ENCODE measurements at regions not wholly inside any gene's neighbourhood (a gene's known extent, or its start where the extent isn't known, plus 50 kb on each side); places are given as distances from the start of the nearest gene placed in this dataset.
"Not testable (repeated sequence)": the region's sequence is repeated elsewhere in the genome, so short reads cannot be mapped to it uniquely, and the experiment has no call there.

DNA sequence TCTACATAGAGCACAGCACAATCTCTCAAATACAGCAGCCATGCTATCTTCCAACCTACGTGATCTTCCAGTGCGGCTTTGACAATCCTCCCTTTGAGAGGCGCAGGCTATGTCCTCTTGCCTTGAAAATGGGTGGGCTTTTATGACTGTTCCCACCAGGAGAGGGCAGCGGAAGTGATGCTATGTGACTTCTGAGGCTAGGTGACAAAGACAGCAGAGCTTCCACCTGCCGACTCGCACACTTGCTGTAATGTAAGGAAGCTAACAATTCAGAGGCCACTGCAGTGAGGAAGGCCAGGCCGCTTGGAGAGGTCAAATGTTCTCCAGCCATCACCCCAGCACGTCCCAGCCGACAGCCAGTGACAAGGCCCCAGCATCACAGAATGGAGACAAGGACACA, 65.8 kb downstream of the MRPL57 start:
- no peaks in the 10 kb centered on the region for H3K27me3 ChIP-seq (ENCODE audit: low read length)
- H3K79me2 ChIP-seq (ENCODE audit: low read length), result no peaks in the 10 kb centered on the region
- DNase-seq (no peak), ATAC-seq (no peak)
- no peak overlapping the region for H3K4me3 ChIP-seq (ENCODE audit: low read length)
- no peaks in the 10 kb centered on the region for H3K36me3 ChIP-seq (ENCODE audit: low read depth, low read length)
- TF ChIP-seq EZH2 (IDR thresholded peaks at IDR 0.05; ENCODE audit: low read length, unreplicated experiment), result no peak
- no peak for TF ChIP-seq EZH2phosphoT487 (IDR thresholded peaks at IDR 0.05; ENCODE audit: borderline replicate concordance, low read length)
- TF ChIP-seq, protein P1, sequence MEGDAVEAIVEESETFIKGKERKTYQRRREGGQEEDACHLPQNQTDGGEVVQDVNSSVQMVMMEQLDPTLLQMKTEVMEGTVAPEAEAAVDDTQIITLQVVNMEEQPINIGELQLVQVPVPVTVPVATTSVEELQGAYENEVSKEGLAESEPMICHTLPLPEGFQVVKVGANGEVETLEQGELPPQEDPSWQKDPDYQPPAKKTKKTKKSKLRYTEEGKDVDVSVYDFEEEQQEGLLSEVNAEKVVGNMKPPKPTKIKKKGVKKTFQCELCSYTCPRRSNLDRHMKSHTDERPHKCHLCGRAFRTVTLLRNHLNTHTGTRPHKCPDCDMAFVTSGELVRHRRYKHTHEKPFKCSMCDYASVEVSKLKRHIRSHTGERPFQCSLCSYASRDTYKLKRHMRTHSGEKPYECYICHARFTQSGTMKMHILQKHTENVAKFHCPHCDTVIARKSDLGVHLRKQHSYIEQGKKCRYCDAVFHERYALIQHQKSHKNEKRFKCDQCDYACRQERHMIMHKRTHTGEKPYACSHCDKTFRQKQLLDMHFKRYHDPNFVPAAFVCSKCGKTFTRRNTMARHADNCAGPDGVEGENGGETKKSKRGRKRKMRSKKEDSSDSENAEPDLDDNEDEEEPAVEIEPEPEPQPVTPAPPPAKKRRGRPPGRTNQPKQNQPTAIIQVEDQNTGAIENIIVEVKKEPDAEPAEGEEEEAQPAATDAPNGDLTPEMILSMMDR (conservative IDR thresholded peaks at IDR 0.05; ENCODE audit: low read depth, low read length), result no peak
- no peaks in the 10 kb centered on the region for H3K9me2 ChIP-seq (replicated peaks; ENCODE audit: low read length)
- H2AFZ ChIP-seq (ENCODE audit: low read length), result no peak overlapping the region
- BruUV-seq (replicated peaks), result no TSS peak
- H3K4me1 ChIP-seq (ENCODE audit: insufficient read depth, low read length), result no peaks in the 10 kb centered on the region
- H3K27ac ChIP-seq (ENCODE audit: low read length), result no peak overlapping the region
- CTCF ChIA-PET, result no interaction called here
- intact Hi-C loops (cut with micrococcal nuclease), result no loop called here
- H3K4me2 ChIP-seq (ENCODE audit: low read length), result no peak overlapping the region
- POLR2A ChIA-PET (ENCODE audit: unreplicated experiment), result no interaction called here
- H4K20me1 ChIP-seq (ENCODE audit: low read length), result no peaks in the 10 kb centered on the region
- H3K9ac ChIP-seq (ENCODE audit: low read length), result no peak overlapping the region
- H3F3A ChIP-seq (ENCODE audit: low read length, unreplicated experiment), result no peaks in the 10 kb centered on the region
- H3K9me3 ChIP-seq (ENCODE audit: low read length), result no peaks in the 10 kb centered on the region

DNA sequence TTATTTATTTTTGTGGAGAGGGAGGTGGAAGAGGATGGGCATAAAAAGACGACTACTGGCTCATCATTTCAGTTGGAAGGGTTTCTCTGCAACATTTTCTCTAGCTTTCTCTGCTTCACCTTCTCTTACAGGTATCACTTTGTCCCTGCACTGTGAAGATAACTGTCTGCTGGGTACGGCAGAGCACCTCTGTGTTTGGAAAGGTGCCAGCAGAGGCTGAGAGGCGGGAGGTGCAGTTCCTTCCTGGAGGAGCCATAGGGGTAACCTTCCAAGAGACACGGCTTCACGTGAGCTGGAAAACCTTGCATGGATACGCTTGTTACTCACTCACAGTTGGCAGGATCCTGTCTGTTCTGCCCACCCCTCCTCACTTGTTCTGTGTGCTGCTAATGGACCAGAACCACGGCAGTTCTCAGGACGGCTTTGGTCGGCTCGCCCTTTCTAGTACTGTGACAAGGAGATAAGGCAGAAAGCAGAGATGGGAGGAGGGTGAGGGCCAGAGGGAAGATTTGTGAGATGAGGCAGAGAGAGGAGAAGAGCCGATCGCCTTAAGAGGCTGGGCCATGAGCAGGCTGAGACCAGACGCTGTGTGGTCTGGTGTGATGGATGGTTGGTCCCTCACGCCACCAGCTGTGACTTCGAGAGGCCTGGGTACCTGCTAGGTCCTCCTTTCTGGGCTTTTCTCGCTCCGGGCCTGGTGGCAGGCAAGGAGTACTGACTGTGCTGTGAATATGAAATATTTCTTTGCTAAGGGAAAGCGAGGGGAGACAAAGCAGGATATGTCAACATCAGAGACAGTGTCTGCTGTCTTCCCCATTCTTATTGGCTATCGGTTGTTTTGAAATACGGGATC, 66.8 kb downstream of the MRPL57 start:
- Histone ChIP-seq H3K4me3 (ENCODE audit: low read length) (no peak overlapping the region), H3K9me3 (ENCODE audit: low read length) (no peaks in the 10 kb centered on the region), H3K4me1 (ENCODE audit: insufficient read depth, low read length) (no peaks in the 10 kb centered on the region), H2AFZ (ENCODE audit: low read length) (no peak overlapping the region), H3K27me3 (ENCODE audit: low read length) (no peaks in the 10 kb centered on the region), H3K36me3 (ENCODE audit: low read depth, low read length) (no peaks in the 10 kb centered on the region), H4K20me1 (ENCODE audit: low read length) (no peaks in the 10 kb centered on the region), H3K9ac (ENCODE audit: low read length) (no peak overlapping the region), H3K4me2 (ENCODE audit: low read length) (no peak overlapping the region), H3K79me2 (ENCODE audit: low read length) (no peaks in the 10 kb centered on the region), H3F3A (ENCODE audit: low read length, unreplicated experiment) (no peaks in the 10 kb centered on the region), H3K27ac (ENCODE audit: low read length) (no peak overlapping the region), H3K9me2 (replicated peaks; ENCODE audit: low read length) (no peaks in the 10 kb centered on the region)
- DNase-seq (no peak), ATAC-seq (no peak)
- BruUV-seq (replicated peaks), result no TSS peak
- TF ChIP-seq EZH2 (IDR thresholded peaks at IDR 0.05; ENCODE audit: low read length, unreplicated experiment) (no peak), EZH2phosphoT487 (IDR thresholded peaks at IDR 0.05; ENCODE audit: borderline replicate concordance, low read length) (no peak)
- TF ChIP-seq, protein P1 (conservative IDR thresholded peaks at IDR 0.05; ENCODE audit: low read depth, low read length), result no peak
- CTCF ChIA-PET, result no interaction called here
- POLR2A ChIA-PET (ENCODE audit: unreplicated experiment), result no interaction called here
- intact Hi-C loops (cut with micrococcal nuclease), result no loop called here

DNA sequence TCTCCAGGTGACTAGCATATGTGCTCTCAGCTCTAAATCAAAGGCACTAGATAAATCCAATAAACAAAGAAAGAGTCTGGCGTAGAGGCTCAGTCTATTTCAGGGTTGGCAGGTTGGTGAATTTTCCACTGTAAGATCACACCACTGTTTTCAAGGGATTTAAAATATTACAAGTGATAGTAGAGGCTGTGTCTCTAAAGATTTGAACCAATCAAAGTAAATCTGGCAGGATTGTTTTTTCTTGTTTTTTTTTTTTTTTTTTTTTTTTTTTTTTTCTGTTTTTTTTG, 67.4 kb downstream of the MRPL57 start:
- H3K9me2 ChIP-seq (replicated peaks; ENCODE audit: low read length); H3K9ac ChIP-seq (ENCODE audit: low read length); ATAC-seq; DNase-seq; H3K4me3 ChIP-seq (ENCODE audit: low read length); H3F3A ChIP-seq (ENCODE audit: low read length, unreplicated experiment); CTCF ChIA-PET; H3K27me3 ChIP-seq (ENCODE audit: low read length); intact Hi-C loops (cut with micrococcal nuclease); H4K20me1 ChIP-seq (ENCODE audit: low read length); POLR2A ChIA-PET (ENCODE audit: unreplicated experiment); H3K79me2 ChIP-seq (ENCODE audit: low read length); H3K27ac ChIP-seq (ENCODE audit: low read length); H3K36me3 ChIP-seq (ENCODE audit: low read depth, low read length); H3K9me3 ChIP-seq (ENCODE audit: low read length); BruUV-seq (replicated peaks); H3K4me1 ChIP-seq (ENCODE audit: insufficient read depth, low read length); H3K4me2 ChIP-seq (ENCODE audit: low read length); H2AFZ ChIP-seq (ENCODE audit: low read length): not testable (repeated sequence)

All from PC-3 (cell line).